Activated CD4-positive, alpha-beta T cell treated with anti-CD3 and anti-CD28 coated beads, Interleukin-2, amount 10 ng/mL, durations not matched to agents 24 days and 14 days (primary cell): ENCODE measurements at regions not wholly inside any gene's neighbourhood (a gene's known extent, or its start where the extent isn't known, plus 50 kb on each side); places are given as distances from the start of the nearest gene placed in this dataset.

ENCODE experiments used
- DNase-seq: peaks from one replicate; pipeline ENCODE4 v3.0.0; 2022
- H3K27ac Mint-ChIP-seq: one replicate; pipeline ENCODE4 v1.8.0; 2022; ENCODE audit warnings: mild to moderate bottlenecking, mixed read lengths
- H3K27me3 Mint-ChIP-seq: one replicate; pipeline ENCODE4 v1.8.0; 2022; ENCODE audit warnings: mixed read lengths
- H3K36me3 Mint-ChIP-seq: one replicate; pipeline ENCODE4 v1.8.0; 2022; ENCODE audit warnings: low read depth, mild to moderate bottlenecking, mixed read lengths
- H3K4me1 Mint-ChIP-seq: one replicate; pipeline ENCODE4 v1.8.0; 2021; ENCODE audit warnings: mixed read lengths
- H3K4me3 Mint-ChIP-seq: one replicate; pipeline ENCODE4 v1.8.0; 2022; ENCODE audit warnings: mild to moderate bottlenecking, moderate library complexity, mixed read lengths
- H3K9me3 Mint-ChIP-seq: one replicate; pipeline ENCODE4 v1.8.0; 2021; ENCODE audit warnings: mixed read lengths
- intact Hi-C: fragments of 100-400 bp; cut with micrococcal nuclease; formaldehyde crosslinking; loops from one replicate; pipeline ENCODE4 v1.15.1; 2023

GRCh38 chr16:87229230-87230188, 87.7 kb downstream of the C16orf95 start:
- no peak for DNase-seq
- Mint-ChIP-seq H3K9me3 (no peaks in the 10 kb centered on the region), H3K4me1 (no peaks in the 10 kb centered on the region), H3K27ac (no peak overlapping the region), H3K36me3 (no peaks in the 10 kb centered on the region), H3K4me3 (no peak overlapping the region), H3K27me3 (no peaks in the 10 kb centered on the region)
- intact Hi-C loops, result no loop called here

- peaks cover 1% of the 10 kb centered on the region for H3K4me1 Mint-ChIP-seq
- H3K27ac Mint-ChIP-seq, result no peak overlapping the region
- no peaks in the 10 kb centered on the region for H3K9me3 Mint-ChIP-seq
- DNase-seq, result no peak
- no peaks in the 10 kb centered on the region for H3K27me3 Mint-ChIP-seq
- no peaks in the 10 kb centered on the region for H3K36me3 Mint-ChIP-seq
- intact Hi-C loops, result no loop called here
- no peak overlapping the region for H3K4me3 Mint-ChIP-seq
Observed at GRCh38 chr16:87230571-87230970, 86.6 kb downstream of the C16orf95 start.

GRCh38 chr16:87231295-87231694, 85.9 kb downstream of the C16orf95 start:
- no peak for DNase-seq
- intact Hi-C loops, result no loop called here
- Mint-ChIP-seq H3K4me1 (peaks cover 9% of the 10 kb centered on the region), H3K9me3 (no peaks in the 10 kb centered on the region), H3K36me3 (no peaks in the 10 kb centered on the region), H3K4me3 (no peak overlapping the region), H3K27me3 (peaks cover 3% of the 10 kb centered on the region), H3K27ac (no peak overlapping the region)

GRCh38 chr16:87231911-87232310, 85.3 kb downstream of the C16orf95 start:
- H3K4me1 Mint-ChIP-seq, result peaks cover 12% of the 10 kb centered on the region
- H3K27me3 Mint-ChIP-seq, result peaks cover 5% of the 10 kb centered on the region
- H3K9me3 Mint-ChIP-seq, result no peaks in the 10 kb centered on the region
- intact Hi-C loops, result no loop called here
- no peaks in the 10 kb centered on the region for H3K36me3 Mint-ChIP-seq
- no peak overlapping the region for H3K4me3 Mint-ChIP-seq
- H3K27ac Mint-ChIP-seq, result no peak overlapping the region
- no peak for DNase-seq

GRCh38 chr16:87233928-87234327, 83.3 kb downstream of the C16orf95 start:
- intact Hi-C loops, result no loop called here
- no peak overlapping the region for H3K27ac Mint-ChIP-seq
- DNase-seq, result no peak
- no peaks in the 10 kb centered on the region for H3K9me3 Mint-ChIP-seq
- H3K36me3 Mint-ChIP-seq, result no peaks in the 10 kb centered on the region
- H3K4me1 Mint-ChIP-seq, result peaks cover 12% of the 10 kb centered on the region
- no peak overlapping the region for H3K4me3 Mint-ChIP-seq
- H3K27me3 Mint-ChIP-seq, result peaks cover 5% of the 10 kb centered on the region

GRCh38 chr16:87234601-87235000, 82.6 kb downstream of the C16orf95 start:
- Mint-ChIP-seq H3K4me3 (no peak overlapping the region), H3K9me3 (no peaks in the 10 kb centered on the region), H3K27me3 (peaks cover 5% of the 10 kb centered on the region), H3K4me1 (peaks cover 12% of the 10 kb centered on the region), H3K36me3 (no peaks in the 10 kb centered on the region), H3K27ac (no peak overlapping the region)
- intact Hi-C loops, result no loop called here
- DNase-seq, result no peak

- no peaks in the 10 kb centered on the region for H3K9me3 Mint-ChIP-seq
- peak overlapping the region; percentile 40 for H3K4me3 Mint-ChIP-seq
- H3K36me3 Mint-ChIP-seq, result no peaks in the 10 kb centered on the region
- peak overlapping the region; percentile 39 for H3K27ac Mint-ChIP-seq
- intact Hi-C loops, result no loop called here
- peak; percentile 68 for DNase-seq
- H3K27me3 Mint-ChIP-seq, result peaks cover 9% of the 10 kb centered on the region
- peaks cover 17% of the 10 kb centered on the region for H3K4me1 Mint-ChIP-seq
Observed at GRCh38 chr16:87235810-87236515, 81.2 kb downstream of the C16orf95 start.

GRCh38 chr16:87236516-87237115, 80.6 kb downstream of the C16orf95 start:
- peaks cover 9% of the 10 kb centered on the region for H3K27me3 Mint-ChIP-seq
- H3K36me3 Mint-ChIP-seq, result no peaks in the 10 kb centered on the region
- H3K27ac Mint-ChIP-seq, result peak overlapping the region; percentile 39
- H3K9me3 Mint-ChIP-seq, result no peaks in the 10 kb centered on the region
- H3K4me1 Mint-ChIP-seq, result peaks cover 17% of the 10 kb centered on the region
- no peak for DNase-seq
- intact Hi-C loops, result no loop called here
- H3K4me3 Mint-ChIP-seq, result peak overlapping the region; percentile 40

GRCh38 chr16:87238361-87238715, 78.9 kb downstream of the C16orf95 start:
- Mint-ChIP-seq H3K36me3 (no peaks in the 10 kb centered on the region), H3K9me3 (no peaks in the 10 kb centered on the region), H3K4me3 (no peak overlapping the region), H3K27me3 (peaks cover 9% of the 10 kb centered on the region), H3K27ac (no peak overlapping the region), H3K4me1 (peaks cover 20% of the 10 kb centered on the region)
- DNase-seq, result no peak
- intact Hi-C loops, result no loop called here

- DNase-seq, result no peak
- H3K36me3 Mint-ChIP-seq, result no peaks in the 10 kb centered on the region
- H3K9me3 Mint-ChIP-seq, result no peaks in the 10 kb centered on the region
- H3K27me3 Mint-ChIP-seq, result peaks cover 9% of the 10 kb centered on the region
- no peak overlapping the region for H3K27ac Mint-ChIP-seq
- no peak overlapping the region for H3K4me3 Mint-ChIP-seq
- H3K4me1 Mint-ChIP-seq, result peaks cover 23% of the 10 kb centered on the region
- intact Hi-C loops, result no loop called here
Observed at GRCh38 chr16:87239545-87239944, 77.6 kb downstream of the C16orf95 start.

- H3K4me1 Mint-ChIP-seq, result peaks cover 22% of the 10 kb centered on the region
Observed at GRCh38 chr16:87240211-87241136, 76.7 kb downstream of the C16orf95 start.

GRCh38 chr16:87241137-87241771, 75.9 kb downstream of the C16orf95 start:
- Mint-ChIP-seq H3K27ac (no peak overlapping the region), H3K4me1 (peaks cover 15% of the 10 kb centered on the region), H3K4me3 (no peak overlapping the region), H3K36me3 (no peaks in the 10 kb centered on the region), H3K9me3 (no peaks in the 10 kb centered on the region), H3K27me3 (peaks cover 6% of the 10 kb centered on the region)
- no peak for DNase-seq
- intact Hi-C loops, result no loop called here

More at GRCh38 chr16:87240211-87241136, 76.7 kb downstream of the C16orf95 start:
- Mint-ChIP-seq H3K27ac (no peak overlapping the region), H3K9me3 (no peaks in the 10 kb centered on the region), H3K27me3 (peaks cover 9% of the 10 kb centered on the region), H3K4me3 (no peak overlapping the region), H3K36me3 (no peaks in the 10 kb centered on the region)
- DNase-seq, result no peak
- intact Hi-C loops, result no loop called here

- Mint-ChIP-seq H3K27me3 (peaks cover 4% of the 10 kb centered on the region), H3K4me3 (no peak overlapping the region), H3K36me3 (no peaks in the 10 kb centered on the region), H3K4me1 (peaks cover 11% of the 10 kb centered on the region), H3K27ac (peak overlapping the region; percentile 42), H3K9me3 (no peaks in the 10 kb centered on the region)
- no peak for DNase-seq
- intact Hi-C loops, result no loop called here
Observed at GRCh38 chr16:87243478-87243877, 73.7 kb downstream of the C16orf95 start.
